H1 (cell line): ENCODE measurements at regions not wholly inside any gene's neighbourhood (a gene's known extent, or its start where the extent isn't known, plus 50 kb on each side); places are given as distances from the start of the nearest gene placed in this dataset.

ENCODE experiments used
- CEBPB ChIP-seq: IDR thresholded peaks from 2 replicates; pipeline ENCODE4 v1.6.1; 2012; ENCODE audit warnings: low read depth, low read length
- CTCF ChIP-seq, 3 experiments: IDR thresholded peaks; 1 replicate in 2 of 3; 2 replicates in 1 of 3; pipeline versions ENCODE4 v1.5.1 to v1.6.1; 2011; ENCODE audit warnings: low read length in 3 of 3, mild to moderate bottlenecking in 3 of 3, inconsistent platforms in 2 of 3, low read depth in 1 of 3, moderate library complexity in 1 of 3; ENCODE audit not compliant: insufficient read depth in 1 of 3; ENCODE audit errors: control extremely low read depth in 1 of 3
- FOSL1 ChIP-seq: IDR thresholded peaks from 2 replicates; pipeline ENCODE4 v1.6.1; 2011; ENCODE audit warnings: mild to moderate bottlenecking, low read depth, low read length, moderate library complexity; ENCODE audit not compliant: insufficient read depth
- MAX ChIP-seq: IDR thresholded peaks from 2 replicates; pipeline ENCODE4 v1.6.1; 2012; ENCODE audit warnings: inconsistent platforms
- NANOG ChIP-seq: IDR thresholded peaks from 2 replicates; pipeline ENCODE4 v1.6.1; 2011; ENCODE audit warnings: low read length, low read depth, mild to moderate bottlenecking, inconsistent platforms; ENCODE audit not compliant: insufficient read depth, poor library complexity, severe bottlenecking
- RNF2 ChIP-seq: fragments of 200-900, 300-1000 bp; sonication (generic); IDR thresholded peaks from 2 replicates; pipeline ENCODE4 v1.7.1; 2016; ENCODE audit warnings: borderline replicate concordance, low read depth, mild to moderate bottlenecking, antibody characterized with exemption, low read length; ENCODE audit not compliant: poor library complexity, severe bottlenecking; ENCODE audit errors: missing control alignments

- TF ChIP-seq CEBPB (no peak), FOSL1 (no peak), MAX (no peak), RNF2 (no peak), CTCF (IDR thresholded peaks at IDR 0.05; ENCODE audit: control extremely low read depth in 1 of 3, insufficient read depth in 1 of 3, low read depth in 1 of 3, low read length in 3 of 3) (no peak), NANOG (no peak)
- TF ChIP-seq, all 59 proteins: peak for 0
These were observed 517.8 kb upstream of the CFAP20DC start (continued) for GRCh38 chr3:59567661-59568060.
